GM12878 (cell line): ENCODE measurements at regions not wholly inside any gene's neighbourhood (a gene's known extent, or its start where the extent isn't known, plus 50 kb on each side); places are given as distances from the start of the nearest gene placed in this dataset.

Source experiments
- EP300 ChIP-seq, 2 experiments: fragments of 150-350 bp in 1 of 2; IDR thresholded peaks; 2 replicates each; pipeline ENCODE4 v1.6.1; 2011 to 2012; ENCODE audit warnings: low read depth in 2 of 2, low read length in 2 of 2, borderline replicate concordance in 1 of 2, improper control_type of control experiment in 1 of 2, inconsistent platforms in 1 of 2; ENCODE audit not compliant: control insufficient read depth in 1 of 2
- EZH2 ChIP-seq: IDR thresholded peaks from 2 replicates; pipeline ENCODE4 v1.6.1; 2012; ENCODE audit warnings: low read depth, mild to moderate bottlenecking, control low read depth, inconsistent platforms, low read length, borderline replicate concordance; ENCODE audit not compliant: control insufficient read depth
- FOXK2 ChIP-seq: fragments of 450-650 bp; IDR thresholded peaks from 2 replicates; pipeline ENCODE4 v1.6.1; 2017; ENCODE audit warnings: mild to moderate bottlenecking, moderate library complexity
- FOXM1 ChIP-seq: IDR thresholded peaks from 2 replicates; pipeline ENCODE4 v1.6.1; 2012; ENCODE audit warnings: low read depth, mild to moderate bottlenecking, inconsistent platforms, low read length, moderate library complexity
- POLR2A ChIP-seq: IDR thresholded peaks from 2 replicates; pipeline ENCODE4 v1.6.1; 2011; ENCODE audit warnings: low read depth, mild to moderate bottlenecking, low read length
- POLR2AphosphoS5 ChIP-seq: IDR thresholded peaks from 2 replicates; pipeline ENCODE4 v1.6.1; 2011; ENCODE audit warnings: mild to moderate bottlenecking, low read length, inconsistent platforms
- RAD21 ChIP-seq: IDR thresholded peaks from 2 replicates; pipeline ENCODE4 v1.6.1; 2011; ENCODE audit warnings: mild to moderate bottlenecking, low read depth, low read length, moderate library complexity; ENCODE audit not compliant: insufficient read depth
- TF ChIP-seq, protein P1 (sequence below): IDR thresholded peaks from 2 replicates; pipeline ENCODE4 v1.6.1; 2012; ENCODE audit warnings: mild to moderate bottlenecking, low read depth, low read length
- TF ChIP-seq, protein P2 (sequence below), 3 experiments: IDR thresholded peaks in 2 of 3; conservative IDR thresholded peaks in 1 of 3; 2 replicates each; pipeline ENCODE4 v1.5.1; 2011; ENCODE audit warnings: low read depth in 3 of 3, low read length in 3 of 3, mild to moderate bottlenecking in 3 of 3, control low read depth in 2 of 3, moderate library complexity in 2 of 3, inconsistent platforms in 1 of 3, mixed read lengths in 1 of 3; ENCODE audit not compliant: control insufficient read depth in 2 of 3, insufficient read depth in 1 of 3; ENCODE audit errors: extremely low read depth in 1 of 3
- TF ChIP-seq, protein P3 (sequence below): IDR thresholded peaks from 2 replicates; pipeline ENCODE4 v1.6.1; 2012; ENCODE audit warnings: low read depth, low read length, improper control_type of control experiment
- TF ChIP-seq, protein P4 (sequence below): fragments of 450-650 bp; IDR thresholded peaks from 2 replicates; pipeline ENCODE4 v1.6.1; 2017; ENCODE audit warnings: mild to moderate bottlenecking, moderate library complexity

DNA sequence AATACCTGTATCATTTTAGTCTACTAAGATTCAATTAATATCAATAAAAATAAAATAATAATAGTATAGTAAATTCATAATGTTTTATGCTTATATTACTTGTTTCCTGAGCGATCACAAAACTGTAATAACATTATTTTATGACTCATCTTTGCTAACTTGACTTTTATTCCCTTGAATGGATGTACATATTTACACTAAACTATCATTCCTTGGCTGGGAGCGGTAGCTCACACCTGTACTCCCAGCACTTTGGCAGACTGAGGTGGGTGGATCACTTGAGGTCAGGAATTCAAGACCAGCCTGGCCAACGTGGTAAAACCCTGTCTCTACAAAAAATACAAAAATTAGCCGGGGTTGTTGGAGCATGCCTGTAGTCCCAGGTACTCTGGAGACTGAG, 104.0 kb upstream of the SLC34A2 start:
- TF ChIP-seq RAD21 = no peak
- TF ChIP-seq, protein P1, sequence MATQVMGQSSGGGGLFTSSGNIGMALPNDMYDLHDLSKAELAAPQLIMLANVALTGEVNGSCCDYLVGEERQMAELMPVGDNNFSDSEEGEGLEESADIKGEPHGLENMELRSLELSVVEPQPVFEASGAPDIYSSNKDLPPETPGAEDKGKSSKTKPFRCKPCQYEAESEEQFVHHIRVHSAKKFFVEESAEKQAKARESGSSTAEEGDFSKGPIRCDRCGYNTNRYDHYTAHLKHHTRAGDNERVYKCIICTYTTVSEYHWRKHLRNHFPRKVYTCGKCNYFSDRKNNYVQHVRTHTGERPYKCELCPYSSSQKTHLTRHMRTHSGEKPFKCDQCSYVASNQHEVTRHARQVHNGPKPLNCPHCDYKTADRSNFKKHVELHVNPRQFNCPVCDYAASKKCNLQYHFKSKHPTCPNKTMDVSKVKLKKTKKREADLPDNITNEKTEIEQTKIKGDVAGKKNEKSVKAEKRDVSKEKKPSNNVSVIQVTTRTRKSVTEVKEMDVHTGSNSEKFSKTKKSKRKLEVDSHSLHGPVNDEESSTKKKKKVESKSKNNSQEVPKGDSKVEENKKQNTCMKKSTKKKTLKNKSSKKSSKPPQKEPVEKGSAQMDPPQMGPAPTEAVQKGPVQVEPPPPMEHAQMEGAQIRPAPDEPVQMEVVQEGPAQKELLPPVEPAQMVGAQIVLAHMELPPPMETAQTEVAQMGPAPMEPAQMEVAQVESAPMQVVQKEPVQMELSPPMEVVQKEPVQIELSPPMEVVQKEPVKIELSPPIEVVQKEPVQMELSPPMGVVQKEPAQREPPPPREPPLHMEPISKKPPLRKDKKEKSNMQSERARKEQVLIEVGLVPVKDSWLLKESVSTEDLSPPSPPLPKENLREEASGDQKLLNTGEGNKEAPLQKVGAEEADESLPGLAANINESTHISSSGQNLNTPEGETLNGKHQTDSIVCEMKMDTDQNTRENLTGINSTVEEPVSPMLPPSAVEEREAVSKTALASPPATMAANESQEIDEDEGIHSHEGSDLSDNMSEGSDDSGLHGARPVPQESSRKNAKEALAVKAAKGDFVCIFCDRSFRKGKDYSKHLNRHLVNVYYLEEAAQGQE = no peak
- TF ChIP-seq, protein P2, sequence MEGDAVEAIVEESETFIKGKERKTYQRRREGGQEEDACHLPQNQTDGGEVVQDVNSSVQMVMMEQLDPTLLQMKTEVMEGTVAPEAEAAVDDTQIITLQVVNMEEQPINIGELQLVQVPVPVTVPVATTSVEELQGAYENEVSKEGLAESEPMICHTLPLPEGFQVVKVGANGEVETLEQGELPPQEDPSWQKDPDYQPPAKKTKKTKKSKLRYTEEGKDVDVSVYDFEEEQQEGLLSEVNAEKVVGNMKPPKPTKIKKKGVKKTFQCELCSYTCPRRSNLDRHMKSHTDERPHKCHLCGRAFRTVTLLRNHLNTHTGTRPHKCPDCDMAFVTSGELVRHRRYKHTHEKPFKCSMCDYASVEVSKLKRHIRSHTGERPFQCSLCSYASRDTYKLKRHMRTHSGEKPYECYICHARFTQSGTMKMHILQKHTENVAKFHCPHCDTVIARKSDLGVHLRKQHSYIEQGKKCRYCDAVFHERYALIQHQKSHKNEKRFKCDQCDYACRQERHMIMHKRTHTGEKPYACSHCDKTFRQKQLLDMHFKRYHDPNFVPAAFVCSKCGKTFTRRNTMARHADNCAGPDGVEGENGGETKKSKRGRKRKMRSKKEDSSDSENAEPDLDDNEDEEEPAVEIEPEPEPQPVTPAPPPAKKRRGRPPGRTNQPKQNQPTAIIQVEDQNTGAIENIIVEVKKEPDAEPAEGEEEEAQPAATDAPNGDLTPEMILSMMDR (IDR thresholded peaks at IDR 0.05 in 2 of 3, conservative IDR thresholded peaks at IDR 0.05 in 1 of 3; ENCODE audit: control insufficient read depth in 2 of 3, extremely low read depth in 1 of 3, insufficient read depth in 1 of 3, low read depth in 3 of 3, low read length in 3 of 3) = no peak
- no peak for TF ChIP-seq POLR2A
- no peak for TF ChIP-seq FOXK2
- TF ChIP-seq, protein P3, sequence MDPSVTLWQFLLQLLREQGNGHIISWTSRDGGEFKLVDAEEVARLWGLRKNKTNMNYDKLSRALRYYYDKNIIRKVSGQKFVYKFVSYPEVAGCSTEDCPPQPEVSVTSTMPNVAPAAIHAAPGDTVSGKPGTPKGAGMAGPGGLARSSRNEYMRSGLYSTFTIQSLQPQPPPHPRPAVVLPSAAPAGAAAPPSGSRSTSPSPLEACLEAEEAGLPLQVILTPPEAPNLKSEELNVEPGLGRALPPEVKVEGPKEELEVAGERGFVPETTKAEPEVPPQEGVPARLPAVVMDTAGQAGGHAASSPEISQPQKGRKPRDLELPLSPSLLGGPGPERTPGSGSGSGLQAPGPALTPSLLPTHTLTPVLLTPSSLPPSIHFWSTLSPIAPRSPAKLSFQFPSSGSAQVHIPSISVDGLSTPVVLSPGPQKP = no peak
- TF ChIP-seq EZH2 = no peak
- no peak for TF ChIP-seq EP300 (IDR thresholded peaks at IDR 0.05; ENCODE audit: borderline replicate concordance in 1 of 2, control insufficient read depth in 1 of 2, low read depth in 2 of 2, low read length in 2 of 2)
- TF ChIP-seq POLR2AphosphoS5 = no peak
- TF ChIP-seq, protein P4, sequence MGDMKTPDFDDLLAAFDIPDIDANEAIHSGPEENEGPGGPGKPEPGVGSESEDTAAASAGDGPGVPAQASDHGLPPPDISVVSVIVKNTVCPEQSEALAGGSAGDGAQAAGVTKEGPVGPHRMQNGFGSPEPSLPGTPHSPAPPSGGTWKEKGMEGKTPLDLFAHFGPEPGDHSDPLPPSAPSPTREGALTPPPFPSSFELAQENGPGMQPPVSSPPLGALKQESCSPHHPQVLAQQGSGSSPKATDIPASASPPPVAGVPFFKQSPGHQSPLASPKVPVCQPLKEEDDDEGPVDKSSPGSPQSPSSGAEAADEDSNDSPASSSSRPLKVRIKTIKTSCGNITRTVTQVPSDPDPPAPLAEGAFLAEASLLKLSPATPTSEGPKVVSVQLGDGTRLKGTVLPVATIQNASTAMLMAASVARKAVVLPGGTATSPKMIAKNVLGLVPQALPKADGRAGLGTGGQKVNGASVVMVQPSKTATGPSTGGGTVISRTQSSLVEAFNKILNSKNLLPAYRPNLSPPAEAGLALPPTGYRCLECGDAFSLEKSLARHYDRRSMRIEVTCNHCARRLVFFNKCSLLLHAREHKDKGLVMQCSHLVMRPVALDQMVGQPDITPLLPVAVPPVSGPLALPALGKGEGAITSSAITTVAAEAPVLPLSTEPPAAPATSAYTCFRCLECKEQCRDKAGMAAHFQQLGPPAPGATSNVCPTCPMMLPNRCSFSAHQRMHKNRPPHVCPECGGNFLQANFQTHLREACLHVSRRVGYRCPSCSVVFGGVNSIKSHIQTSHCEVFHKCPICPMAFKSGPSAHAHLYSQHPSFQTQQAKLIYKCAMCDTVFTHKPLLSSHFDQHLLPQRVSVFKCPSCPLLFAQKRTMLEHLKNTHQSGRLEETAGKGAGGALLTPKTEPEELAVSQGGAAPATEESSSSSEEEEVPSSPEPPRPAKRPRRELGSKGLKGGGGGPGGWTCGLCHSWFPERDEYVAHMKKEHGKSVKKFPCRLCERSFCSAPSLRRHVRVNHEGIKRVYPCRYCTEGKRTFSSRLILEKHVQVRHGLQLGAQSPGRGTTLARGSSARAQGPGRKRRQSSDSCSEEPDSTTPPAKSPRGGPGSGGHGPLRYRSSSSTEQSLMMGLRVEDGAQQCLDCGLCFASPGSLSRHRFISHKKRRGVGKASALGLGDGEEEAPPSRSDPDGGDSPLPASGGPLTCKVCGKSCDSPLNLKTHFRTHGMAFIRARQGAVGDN = no peak
- TF ChIP-seq FOXM1 = no peak
